Duodenal mucosa (tissue), 2 donors: ENCODE measurements at regions not wholly inside any gene's neighbourhood (a gene's known extent, or its start where the extent isn't known, plus 50 kb on each side); places are given as distances from the start of the nearest gene placed in this dataset.

Source experiments
- H3K27ac ChIP-seq: one replicate; pipeline ENCODE4 v1.7.0; 2013; ENCODE audit warnings: low read depth, low read length
- H3K27me3 ChIP-seq, 2 donors: one replicate each; pipeline ENCODE4 v1.7.0; 2013; ENCODE audit warnings: low read length in 2 of 2, control low read depth in 1 of 2; ENCODE audit not compliant: insufficient read depth in 2 of 2, control insufficient read depth in 1 of 2
- H3K36me3 ChIP-seq, 2 donors: one replicate each; pipeline ENCODE4 v1.7.0; 2013; ENCODE audit warnings: low read length in 2 of 2, control low read depth in 1 of 2; ENCODE audit not compliant: insufficient read depth in 2 of 2, control insufficient read depth in 1 of 2
- H3K4me1 ChIP-seq, 2 donors: one replicate each; pipeline ENCODE4 v1.7.0; 2013; ENCODE audit warnings: low read length in 2 of 2, control low read depth in 1 of 2; ENCODE audit not compliant: insufficient read depth in 2 of 2, control insufficient read depth in 1 of 2
- H3K4me3 ChIP-seq, 2 donors: one replicate each; pipeline ENCODE4 v1.7.0; 2013; ENCODE audit warnings: low read length in 2 of 2, low read depth in 1 of 2
- H3K9ac ChIP-seq, 2 donors: one replicate each; pipeline ENCODE4 v1.7.0; 2013; ENCODE audit warnings: low read length in 2 of 2, low read depth in 1 of 2
- H3K9me3 ChIP-seq, 2 donors: one replicate each; pipeline ENCODE4 v1.7.0; 2013; ENCODE audit warnings: low read length in 2 of 2, control low read depth in 1 of 2; ENCODE audit not compliant: control insufficient read depth in 1 of 2

DNA sequence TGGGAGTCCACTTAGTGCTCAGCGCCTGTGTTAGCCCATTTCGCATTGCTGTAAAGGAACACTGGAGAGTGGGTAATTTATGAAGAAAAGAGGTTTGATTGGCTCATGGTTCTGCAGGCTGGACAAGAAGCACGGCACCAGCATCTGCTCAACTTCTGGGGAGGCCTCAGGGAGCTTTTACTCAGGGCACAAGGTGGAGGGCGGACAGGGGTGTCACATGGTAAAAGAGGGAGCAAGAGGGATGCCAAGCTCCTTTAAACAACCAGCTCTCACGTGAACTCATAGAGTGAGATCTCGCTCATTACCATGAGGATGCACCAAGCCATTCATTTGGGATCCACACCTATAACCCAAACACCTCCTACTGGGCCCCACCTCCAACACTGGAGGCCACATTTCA lies 181.4 kb upstream of the TLE3 start:
- no peaks in the 10 kb centered on the region for H3K36me3 ChIP-seq
- no peaks in the 10 kb centered on the region for H3K9me3 ChIP-seq
- no peak overlapping the region for H3K27ac ChIP-seq
- H3K27me3 ChIP-seq, result no peaks in the 10 kb centered on the region
- H3K4me3 ChIP-seq, result no peak overlapping the region
- H3K4me1 ChIP-seq, result no peaks in the 10 kb centered on the region
- no peak overlapping the region for H3K9ac ChIP-seq

DNA sequence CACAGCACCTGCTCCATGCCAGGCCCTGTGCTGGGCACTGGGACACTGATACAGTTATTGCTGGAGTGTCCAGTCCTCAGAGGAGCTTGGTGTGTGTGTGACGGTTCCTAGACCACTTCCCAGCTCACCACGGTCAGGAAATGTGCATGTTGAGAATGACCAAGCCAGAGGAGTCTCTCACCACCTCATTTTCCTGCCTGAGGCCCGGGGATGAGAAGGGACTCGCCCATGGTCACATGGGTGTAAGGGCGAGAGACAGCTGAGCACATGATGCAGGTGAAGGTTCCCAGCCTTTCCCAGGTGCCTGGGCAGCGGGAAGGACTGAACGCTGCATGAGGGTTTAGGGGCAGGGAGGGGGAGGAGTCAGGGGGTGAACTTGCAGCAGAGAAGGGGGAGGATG lies 180.9 kb upstream of the TLE3 start:
- H3K27ac ChIP-seq, result no peak overlapping the region
- no peaks in the 10 kb centered on the region for H3K36me3 ChIP-seq
- H3K27me3 ChIP-seq, result no peaks in the 10 kb centered on the region
- H3K4me3 ChIP-seq, result no peak overlapping the region
- H3K4me1 ChIP-seq, result no peaks in the 10 kb centered on the region
- H3K9me3 ChIP-seq, result no peaks in the 10 kb centered on the region
- no peak overlapping the region for H3K9ac ChIP-seq

DNA sequence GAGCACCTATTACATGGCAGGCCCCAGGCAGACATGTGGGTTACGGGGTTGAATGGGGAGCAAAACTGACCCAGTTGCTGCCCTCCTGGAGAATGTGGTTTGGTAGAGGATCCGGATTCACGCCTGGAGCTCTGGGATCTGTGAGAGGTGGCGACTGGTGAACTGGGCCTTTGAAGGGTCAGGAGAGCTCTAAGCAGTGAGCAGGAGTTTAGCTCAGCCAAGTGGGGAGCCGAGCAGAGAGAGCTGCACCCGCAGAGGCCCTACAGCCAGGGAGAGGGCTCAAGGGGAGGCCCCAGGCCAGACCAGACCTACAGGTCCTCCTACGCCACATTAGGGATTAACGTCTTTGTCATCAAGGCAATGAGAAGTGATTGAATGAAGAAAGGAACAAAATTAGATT lies 179.8 kb upstream of the TLE3 start:
- Histone ChIP-seq H3K9me3 (no peaks in the 10 kb centered on the region), H3K36me3 (no peaks in the 10 kb centered on the region), H3K27ac (no peak overlapping the region)

DNA sequence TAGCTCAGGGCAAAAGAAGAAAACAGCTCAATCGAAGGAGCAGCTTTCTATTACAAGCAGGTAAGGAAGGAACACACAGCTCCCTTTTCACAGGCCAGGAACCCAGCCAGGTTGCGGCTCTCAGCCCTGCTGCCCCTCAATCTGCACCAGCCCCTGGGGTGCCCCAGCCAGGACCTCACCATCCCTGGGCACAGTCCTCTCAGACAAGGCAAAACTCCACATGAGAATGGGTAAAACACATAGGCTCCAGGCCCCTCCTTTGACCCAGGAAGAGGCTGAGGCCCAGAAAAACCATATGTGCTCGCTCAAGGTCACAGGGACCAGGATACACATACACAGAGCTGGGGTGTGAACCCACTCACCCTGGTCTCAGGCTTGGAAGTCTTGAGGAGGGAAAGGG lies 178.7 kb upstream of the TLE3 start:
- Histone ChIP-seq H3K9me3 (no peaks in the 10 kb centered on the region), H3K9ac (no peak overlapping the region), H3K36me3 (no peaks in the 10 kb centered on the region), H3K4me3 (no peak overlapping the region), H3K4me1 (peaks cover 0 to under 1% of the 10 kb centered on the region in 2 donors), H3K27ac (no peak overlapping the region), H3K27me3 (no peaks in the 10 kb centered on the region)

More for the DNA sequence above, 179.8 kb upstream of the TLE3 start:
- no peak overlapping the region for H3K4me3 ChIP-seq
- H3K4me1 ChIP-seq, result no peaks in the 10 kb centered on the region
- H3K27me3 ChIP-seq, result no peaks in the 10 kb centered on the region
- no peak overlapping the region for H3K9ac ChIP-seq

DNA sequence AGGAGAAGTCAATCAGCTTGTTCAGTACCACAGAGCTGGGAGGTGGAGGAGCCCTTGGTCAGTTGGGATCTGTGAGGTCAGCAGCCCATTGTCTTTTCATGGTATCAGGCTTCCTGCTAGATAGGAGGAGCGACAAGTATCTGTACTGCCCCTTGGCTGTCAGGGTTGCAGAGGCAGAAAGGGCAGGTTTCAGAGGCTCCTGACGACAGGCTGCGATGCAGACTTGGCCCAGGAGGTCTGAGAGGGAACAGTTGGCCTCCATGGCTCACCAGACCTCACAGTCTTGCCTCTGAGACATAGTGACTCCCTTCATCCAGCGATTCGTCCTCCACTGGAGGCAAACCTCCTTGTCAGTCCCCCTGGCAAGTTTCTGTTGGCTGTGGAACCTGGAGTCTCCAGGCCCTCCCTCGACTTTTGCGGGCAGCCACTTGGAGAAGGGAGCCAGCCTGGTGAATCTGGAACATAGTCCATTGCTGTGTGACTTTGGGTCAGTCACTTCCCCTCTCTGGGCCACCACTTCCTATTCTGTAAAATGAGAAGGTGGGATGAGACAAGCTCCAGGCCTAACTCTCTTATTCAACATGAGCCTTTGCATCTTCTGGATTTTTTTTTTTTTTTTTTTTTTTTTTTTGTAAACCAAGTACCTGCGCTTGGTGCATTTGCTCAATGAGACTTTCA lies 177.9 kb upstream of the TLE3 start:
- Histone ChIP-seq H3K36me3 (no peaks in the 10 kb centered on the region), H3K4me1 (peaks cover 5 to 8% of the 10 kb centered on the region in 2 donors), H3K27ac (no peak overlapping the region), H3K9ac (no peak overlapping the region), H3K27me3 (no peaks in the 10 kb centered on the region), H3K4me3 (no peak overlapping the region), H3K9me3 (no peaks in the 10 kb centered on the region)

DNA sequence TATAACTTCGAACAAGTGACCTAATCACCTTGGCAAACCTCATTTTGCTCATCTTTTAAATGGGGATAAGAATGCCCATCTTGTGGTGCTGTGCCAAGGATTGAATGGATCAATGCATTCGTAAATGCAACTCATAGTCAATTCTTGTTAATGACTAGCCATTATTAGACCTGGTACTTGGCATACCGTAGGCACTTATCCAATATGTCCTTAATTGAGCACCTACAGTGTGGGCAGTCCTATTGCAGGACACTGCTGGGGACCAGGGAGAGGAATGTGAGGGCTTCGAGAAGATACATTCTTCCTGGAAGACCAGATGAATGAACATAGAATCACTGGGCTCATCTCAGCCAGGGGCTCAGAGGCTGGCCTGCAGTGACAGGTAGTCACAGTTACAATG lies 177.2 kb upstream of the TLE3 start:
- no peak overlapping the region for H3K27ac ChIP-seq
- peaks cover 0 to under 1% of the 10 kb centered on the region in 2 donors for H3K27me3 ChIP-seq
- peaks cover 9 to 12% of the 10 kb centered on the region in 2 donors for H3K4me1 ChIP-seq
- no peak overlapping the region for H3K4me3 ChIP-seq
- no peaks in the 10 kb centered on the region for H3K9me3 ChIP-seq
- H3K9ac ChIP-seq, result no peak overlapping the region
- no peaks in the 10 kb centered on the region for H3K36me3 ChIP-seq

DNA sequence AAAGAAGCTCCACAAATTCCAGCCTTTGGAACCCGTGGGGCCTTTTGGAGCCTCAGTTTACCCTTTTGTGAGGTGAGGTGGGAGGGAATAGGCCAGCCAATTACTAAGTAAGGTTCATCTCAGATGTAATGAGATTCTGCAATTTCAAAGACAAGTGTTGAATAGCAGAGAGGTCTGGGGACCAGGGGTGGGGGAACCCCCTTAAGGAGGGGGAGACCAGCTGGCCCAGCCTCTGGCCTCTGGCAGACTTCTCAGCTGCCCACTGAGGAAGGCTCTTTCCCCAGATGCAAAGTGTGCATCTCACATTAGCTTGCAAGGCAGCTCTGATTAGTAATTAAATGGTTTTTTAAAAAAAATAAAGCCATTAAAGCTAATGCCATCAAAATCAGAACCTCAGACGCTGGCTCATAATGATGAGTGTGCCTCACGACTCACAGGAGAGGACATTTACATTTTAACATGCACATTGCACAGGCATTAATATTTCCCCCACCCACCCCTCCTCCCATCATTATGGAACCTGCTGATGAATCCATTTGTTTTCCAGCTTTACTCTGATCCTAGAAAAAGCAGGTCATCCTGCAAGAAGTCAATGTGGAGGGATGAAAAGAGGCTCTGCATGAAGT lies 176.7 kb upstream of the TLE3 start:
- Histone ChIP-seq H3K36me3 (no peaks in the 10 kb centered on the region), H3K4me3 (no peak overlapping the region), H3K4me1 (peaks cover 14 to 17% of the 10 kb centered on the region in 2 donors), H3K27me3 (peaks cover 3 to 5% of the 10 kb centered on the region in 2 donors), H3K9ac (no peak overlapping the region), H3K9me3 (no peaks in the 10 kb centered on the region), H3K27ac (no peak overlapping the region)

DNA sequence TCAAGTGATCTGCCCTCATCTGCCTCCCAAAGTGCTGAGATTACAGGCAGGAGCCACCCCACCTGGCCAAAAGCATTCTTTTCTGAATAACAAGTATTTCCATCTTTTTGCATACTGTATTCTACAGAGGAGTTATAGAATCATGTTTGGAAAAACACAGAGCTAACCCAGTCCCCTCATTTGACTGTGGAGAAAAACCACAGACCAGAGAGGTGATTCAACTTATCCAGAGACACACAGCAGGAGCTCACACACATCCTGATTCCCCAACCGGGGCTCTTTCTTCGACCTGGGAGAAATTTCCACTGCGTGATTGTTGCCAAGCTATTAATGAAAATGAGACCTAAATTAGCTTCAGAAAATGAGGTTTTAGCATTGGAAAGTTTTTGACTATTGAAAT lies 176.1 kb upstream of the TLE3 start:
- H3K9ac ChIP-seq, result no peak overlapping the region
- H3K4me1 ChIP-seq, result peaks cover 14 to 18% of the 10 kb centered on the region in 2 donors
- H3K4me3 ChIP-seq, result no peak overlapping the region
- H3K27ac ChIP-seq, result no peak overlapping the region
- H3K36me3 ChIP-seq, result no peaks in the 10 kb centered on the region
- peaks cover 5 to 7% of the 10 kb centered on the region in 2 donors for H3K27me3 ChIP-seq
- no peaks in the 10 kb centered on the region for H3K9me3 ChIP-seq

DNA sequence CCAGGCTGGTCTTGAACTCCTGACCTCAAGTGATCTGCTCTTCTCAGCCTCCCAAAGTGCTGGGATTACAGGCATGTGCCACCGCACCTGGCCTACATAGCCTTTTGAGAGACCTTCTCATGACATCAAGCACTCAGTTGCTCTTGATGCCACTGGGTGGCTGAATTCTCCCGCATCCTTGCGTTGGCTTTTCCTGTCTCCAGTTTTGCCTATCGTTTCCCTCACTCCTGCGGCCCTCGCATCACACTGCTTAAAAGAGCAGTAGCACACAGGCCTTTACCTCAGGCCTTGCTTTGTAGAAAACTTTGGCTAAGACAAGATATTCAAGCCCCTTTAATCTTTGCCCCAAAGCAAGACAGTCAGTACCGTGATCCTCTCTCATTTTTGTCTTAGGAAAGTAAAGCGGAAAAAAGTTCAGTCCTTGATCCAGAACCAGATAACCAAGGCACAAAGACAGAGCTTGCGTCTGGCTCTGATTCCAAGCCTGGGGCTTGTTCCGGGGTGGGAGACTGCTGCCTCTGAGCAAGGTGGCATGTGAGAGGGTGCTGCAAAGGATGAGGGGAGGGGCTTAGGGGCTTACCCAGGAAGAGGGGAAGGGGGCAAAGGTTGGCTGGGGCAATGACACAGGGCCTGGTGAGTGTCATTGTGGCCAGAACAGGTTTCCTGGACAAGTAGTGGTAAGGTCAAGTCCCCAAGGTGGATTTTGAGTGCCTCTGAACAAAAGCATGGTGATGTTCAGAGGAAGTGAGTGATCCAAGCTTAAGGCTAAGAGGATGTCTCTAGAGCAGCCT lies 175.0 kb upstream of the TLE3 start:
- peaks cover 14 to 18% of the 10 kb centered on the region in 2 donors for H3K4me1 ChIP-seq
- H3K27me3 ChIP-seq, result peaks cover 5 to 7% of the 10 kb centered on the region in 2 donors
- no peaks in the 10 kb centered on the region for H3K36me3 ChIP-seq
- H3K4me3 ChIP-seq, result no peak overlapping the region
- no peaks in the 10 kb centered on the region for H3K9me3 ChIP-seq
- no peak overlapping the region for H3K9ac ChIP-seq
- no peak overlapping the region for H3K27ac ChIP-seq

DNA sequence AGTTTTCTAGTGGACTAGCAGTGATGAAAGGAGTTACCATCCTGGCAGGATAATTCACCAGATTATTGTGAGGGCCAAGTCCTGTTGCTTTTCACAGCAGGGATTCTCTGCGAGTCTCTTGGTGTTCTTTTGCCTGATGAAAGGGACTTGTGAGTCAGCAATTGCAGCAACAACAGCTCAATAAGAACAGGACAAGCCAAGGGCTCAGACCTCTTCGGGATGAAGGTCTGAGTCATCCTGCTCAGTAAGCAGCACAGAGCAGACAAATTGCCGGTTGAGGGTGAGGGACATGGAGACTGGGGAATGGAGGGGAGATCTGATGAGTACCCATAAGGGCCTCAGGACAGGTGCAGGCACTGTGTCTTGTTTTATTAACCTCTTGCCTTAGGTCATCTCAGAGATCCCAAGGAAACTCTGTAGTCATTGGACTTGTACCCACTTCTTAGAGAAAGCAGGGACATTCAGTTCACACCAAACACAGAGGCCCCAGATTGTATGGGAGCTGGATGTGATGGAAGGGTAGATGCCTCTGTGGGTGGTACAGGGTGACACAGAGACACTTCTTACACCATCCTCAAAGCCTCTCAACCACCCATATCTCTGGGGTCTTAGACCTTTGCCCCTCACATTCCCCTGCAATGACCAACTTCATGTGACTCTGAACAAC lies 173.8 kb upstream of the TLE3 start:
- Histone ChIP-seq H3K4me1 (peaks cover 19 to 25% of the 10 kb centered on the region in 2 donors), H3K36me3 (no peaks in the 10 kb centered on the region), H3K27ac (no peak overlapping the region)

More for the DNA sequence above, 173.8 kb upstream of the TLE3 start:
- H3K9ac ChIP-seq, result no peak overlapping the region
- H3K27me3 ChIP-seq, result peaks cover 5 to 7% of the 10 kb centered on the region in 2 donors
- H3K4me3 ChIP-seq, result no peak overlapping the region
- no peaks in the 10 kb centered on the region for H3K9me3 ChIP-seq
